ENCODE measurements at regions not wholly inside any gene's neighbourhood (a gene's known extent, or its start where the extent isn't known, plus 50 kb on each side); places are given as distances from the start of the nearest gene placed in this dataset.
"Not testable (repeated sequence)": the region's sequence is repeated elsewhere in the genome, so short reads cannot be mapped to it uniquely, and the experiment has no call there.

GRCh38 chrX:144129511-144129910 is 245.6 kb downstream of the UBE2NL start:
- H3K4me3 Mint-ChIP-seq; CTCF ChIA-PET; H3K27ac Mint-ChIP-seq; ATAC-seq (ENCODE audit: low read depth); H3K9me3 ChIP-seq (ENCODE audit: control extremely low read depth in 1 of 3, control insufficient read depth in 2 of 3, insufficient read depth in 1 of 3, low read length in 2 of 3); H3K9ac ChIP-seq (ENCODE audit: low read length); H4K20me1 ChIP-seq (ENCODE audit: control insufficient read depth, insufficient read depth, low read length, poor library complexity, severe bottlenecking); H3K4me1 Mint-ChIP-seq; POLR2A ChIA-PET; H3K27me3 ChIP-seq (replicated peaks in 1 of 4; ENCODE audit: control extremely low read depth in 1 of 4, control insufficient read depth in 3 of 4, insufficient read depth in 4 of 4, low read length in 3 of 4); H3K27me3 Mint-ChIP-seq; H3K27ac ChIP-seq (ENCODE audit: low read length in 2 of 2); H3K36me3 ChIP-seq (replicated peaks in 1 of 2; ENCODE audit: control extremely low read depth in 1 of 2, control insufficient read depth in 1 of 2, extremely low read depth in 1 of 2, insufficient read depth in 2 of 2, low read length in 1 of 2); intact Hi-C loops (cut with micrococcal nuclease); H3K4me3 ChIP-seq (ENCODE audit: control extremely low read depth in 1 of 5, extremely low read depth in 1 of 5, insufficient read depth in 1 of 5, low read depth in 2 of 5, low read length in 4 of 5); DNase-seq; H2AFZ ChIP-seq (ENCODE audit: insufficient read depth, low read depth, low read length, poor library complexity, severe bottlenecking); H3K9me3 Mint-ChIP-seq (ENCODE audit: insufficient read depth); H3K4me2 ChIP-seq (replicated peaks; ENCODE audit: low read depth, low read length, poor library complexity, severe bottlenecking); H3K79me2 ChIP-seq (ENCODE audit: control insufficient read depth, insufficient read depth, low read length); H3K4me1 ChIP-seq (ENCODE audit: control insufficient read depth in 2 of 2, insufficient read depth in 2 of 2, low read length in 2 of 2): not testable (repeated sequence)
- no CpG with 5 or more reads among the region's 2 CpGs for WGBS (ENCODE audit: insufficient coverage)

DNA sequence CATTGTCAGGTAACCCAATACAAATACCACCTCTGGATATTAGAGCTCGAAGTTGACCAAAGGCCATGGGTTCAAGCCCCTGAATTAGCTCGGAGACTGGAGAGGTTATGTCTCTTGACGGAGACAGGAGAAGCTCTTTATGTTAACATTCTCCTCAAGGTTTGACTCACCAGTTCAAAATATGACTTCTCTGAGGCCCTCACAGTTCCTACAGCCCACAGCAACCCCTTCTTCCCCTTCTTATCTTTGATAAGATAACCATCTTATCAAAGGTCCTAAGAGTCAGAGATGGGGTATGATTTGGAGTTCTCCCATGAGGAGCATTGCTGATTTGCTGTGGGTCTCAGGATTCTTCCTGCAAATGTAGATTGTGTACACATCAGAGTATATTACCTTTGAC is 246.6 kb downstream of the UBE2NL start:
- H3K36me3 ChIP-seq (replicated peaks in 1 of 2; ENCODE audit: control extremely low read depth in 1 of 2, control insufficient read depth in 1 of 2, extremely low read depth in 1 of 2, insufficient read depth in 2 of 2, low read length in 1 of 2); H3K9me3 ChIP-seq (ENCODE audit: control extremely low read depth in 1 of 3, control insufficient read depth in 2 of 3, insufficient read depth in 1 of 3, low read length in 2 of 3); H2AFZ ChIP-seq (ENCODE audit: insufficient read depth, low read depth, low read length, poor library complexity, severe bottlenecking); H3K79me2 ChIP-seq (ENCODE audit: control insufficient read depth, insufficient read depth, low read length); H3K4me1 Mint-ChIP-seq; CTCF ChIA-PET; H3K27ac Mint-ChIP-seq; H4K20me1 ChIP-seq (ENCODE audit: control insufficient read depth, insufficient read depth, low read length, poor library complexity, severe bottlenecking); H3K4me1 ChIP-seq (ENCODE audit: control insufficient read depth in 2 of 2, insufficient read depth in 2 of 2, low read length in 2 of 2); H3K9ac ChIP-seq (ENCODE audit: low read length); H3K27me3 ChIP-seq (replicated peaks in 1 of 4; ENCODE audit: control extremely low read depth in 1 of 4, control insufficient read depth in 3 of 4, insufficient read depth in 4 of 4, low read length in 3 of 4); intact Hi-C loops (cut with micrococcal nuclease); H3K4me3 ChIP-seq (ENCODE audit: control extremely low read depth in 1 of 5, extremely low read depth in 1 of 5, insufficient read depth in 1 of 5, low read depth in 2 of 5, low read length in 4 of 5); H3K9me3 Mint-ChIP-seq (ENCODE audit: insufficient read depth); H3K4me3 Mint-ChIP-seq; H3K4me2 ChIP-seq (replicated peaks; ENCODE audit: low read depth, low read length, poor library complexity, severe bottlenecking); ATAC-seq (ENCODE audit: low read depth); H3K27me3 Mint-ChIP-seq; POLR2A ChIA-PET; H3K27ac ChIP-seq (ENCODE audit: low read length in 2 of 2); DNase-seq: not testable (repeated sequence)
- no CpG with 5 or more reads among the region's 3 CpGs for WGBS (ENCODE audit: insufficient coverage)

- H3K27me3 Mint-ChIP-seq; intact Hi-C loops (cut with micrococcal nuclease); H3K4me3 Mint-ChIP-seq; H3K4me1 Mint-ChIP-seq; POLR2A ChIA-PET; H3K4me2 ChIP-seq (replicated peaks; ENCODE audit: low read depth, low read length, poor library complexity, severe bottlenecking); H3K27me3 ChIP-seq (replicated peaks in 1 of 4; ENCODE audit: control extremely low read depth in 1 of 4, control insufficient read depth in 3 of 4, insufficient read depth in 4 of 4, low read length in 3 of 4); H3K79me2 ChIP-seq (ENCODE audit: control insufficient read depth, insufficient read depth, low read length); H3K9me3 Mint-ChIP-seq (ENCODE audit: insufficient read depth); DNase-seq; H2AFZ ChIP-seq (ENCODE audit: insufficient read depth, low read depth, low read length, poor library complexity, severe bottlenecking); CTCF ChIA-PET; H3K9me3 ChIP-seq (ENCODE audit: control extremely low read depth in 1 of 3, control insufficient read depth in 2 of 3, insufficient read depth in 1 of 3, low read length in 2 of 3); H3K27ac Mint-ChIP-seq; H4K20me1 ChIP-seq (ENCODE audit: control insufficient read depth, insufficient read depth, low read length, poor library complexity, severe bottlenecking); H3K4me3 ChIP-seq (ENCODE audit: control extremely low read depth in 1 of 5, extremely low read depth in 1 of 5, insufficient read depth in 1 of 5, low read depth in 2 of 5, low read length in 4 of 5); H3K4me1 ChIP-seq (ENCODE audit: control insufficient read depth in 2 of 2, insufficient read depth in 2 of 2, low read length in 2 of 2); ATAC-seq (ENCODE audit: low read depth); H3K27ac ChIP-seq (ENCODE audit: low read length in 2 of 2); H3K36me3 ChIP-seq (replicated peaks in 1 of 2; ENCODE audit: control extremely low read depth in 1 of 2, control insufficient read depth in 1 of 2, extremely low read depth in 1 of 2, insufficient read depth in 2 of 2, low read length in 1 of 2); H3K9ac ChIP-seq (ENCODE audit: low read length): not testable (repeated sequence)
- WGBS (ENCODE audit: insufficient coverage): no CpG with 5 or more reads among the region's 3 CpGs
Observed at GRCh38 chrX:144131080-144131479, 247.2 kb downstream of the UBE2NL start.

- H3K27me3 ChIP-seq (replicated peaks in 1 of 4; ENCODE audit: control extremely low read depth in 1 of 4, control insufficient read depth in 3 of 4, insufficient read depth in 4 of 4, low read length in 3 of 4); H3K79me2 ChIP-seq (ENCODE audit: control insufficient read depth, insufficient read depth, low read length); H3K27ac Mint-ChIP-seq; H3K4me3 Mint-ChIP-seq; H3K4me2 ChIP-seq (replicated peaks; ENCODE audit: low read depth, low read length, poor library complexity, severe bottlenecking); H3K4me3 ChIP-seq (ENCODE audit: control extremely low read depth in 1 of 5, extremely low read depth in 1 of 5, insufficient read depth in 1 of 5, low read depth in 2 of 5, low read length in 4 of 5); intact Hi-C loops (cut with micrococcal nuclease); H3K27me3 Mint-ChIP-seq; H3K36me3 ChIP-seq (replicated peaks in 1 of 2; ENCODE audit: control extremely low read depth in 1 of 2, control insufficient read depth in 1 of 2, extremely low read depth in 1 of 2, insufficient read depth in 2 of 2, low read length in 1 of 2); POLR2A ChIA-PET; H3K4me1 Mint-ChIP-seq; H2AFZ ChIP-seq (ENCODE audit: insufficient read depth, low read depth, low read length, poor library complexity, severe bottlenecking); CTCF ChIA-PET; H3K9me3 Mint-ChIP-seq (ENCODE audit: insufficient read depth); ATAC-seq (ENCODE audit: low read depth); H3K4me1 ChIP-seq (ENCODE audit: control insufficient read depth in 2 of 2, insufficient read depth in 2 of 2, low read length in 2 of 2); H3K27ac ChIP-seq (ENCODE audit: low read length in 2 of 2); DNase-seq; H4K20me1 ChIP-seq (ENCODE audit: control insufficient read depth, insufficient read depth, low read length, poor library complexity, severe bottlenecking); H3K9ac ChIP-seq (ENCODE audit: low read length); H3K9me3 ChIP-seq (ENCODE audit: control extremely low read depth in 1 of 3, control insufficient read depth in 2 of 3, insufficient read depth in 1 of 3, low read length in 2 of 3): not testable (repeated sequence)
- WGBS (ENCODE audit: insufficient coverage): no CpG with 5 or more reads among the region's 2 CpGs
Observed at GRCh38 chrX:144134448-144135119, 250.7 kb downstream of the UBE2NL start.

Measured in B cell (primary cell).